ENCODE measurements at regions not wholly inside any gene's neighbourhood (a gene's known extent, or its start where the extent isn't known, plus 50 kb on each side); places are given as distances from the start of the nearest gene placed in this dataset.

- no peak for DNase-seq
Observed at GRCh38 chr20:57960803-57961575, 251.2 kb upstream of the PMEPA1 start.

GRCh38 chr20:57959589-57959988 is 249.8 kb upstream of the PMEPA1 start:
- DNase-seq: no peak

GRCh38 chr20:57959018-57959417 is 249.2 kb upstream of the PMEPA1 start:
- no peak for DNase-seq

GRCh38 chr20:57958050-57958420 is 248.2 kb upstream of the PMEPA1 start:
- no peak for DNase-seq

- no peak for DNase-seq
Observed at GRCh38 chr20:57957411-57958049, 247.7 kb upstream of the PMEPA1 start.

- no peak for DNase-seq
Observed at GRCh38 chr20:57953638-57954037, 243.8 kb upstream of the PMEPA1 start.

GRCh38 chr20:57952136-57952535 is 242.3 kb upstream of the PMEPA1 start:
- DNase-seq: no peak

- DNase-seq: no peak
Observed at GRCh38 chr20:57951549-57951948, 241.7 kb upstream of the PMEPA1 start.

- DNase-seq: no peak
Observed at GRCh38 chr20:57950764-57951485, 241.1 kb upstream of the PMEPA1 start.

- no peak for DNase-seq
Observed at GRCh38 chr20:57948180-57948955, 238.6 kb upstream of the PMEPA1 start.

- no peak for DNase-seq
Observed at GRCh38 chr20:57947421-57948179, 237.8 kb upstream of the PMEPA1 start.

GRCh38 chr20:57946559-57947315 is 236.9 kb upstream of the PMEPA1 start:
- no peak for DNase-seq

- no peak for DNase-seq
Observed at GRCh38 chr20:57944988-57945387, 235.2 kb upstream of the PMEPA1 start.

GRCh38 chr20:57943950-57944349 is 234.1 kb upstream of the PMEPA1 start:
- no peak for DNase-seq

- no peak for DNase-seq
Observed at GRCh38 chr20:57943291-57943690, 233.5 kb upstream of the PMEPA1 start.

GRCh38 chr20:57941604-57942381 is 232.0 kb upstream of the PMEPA1 start:
- no peak for DNase-seq

- DNase-seq: no peak
Observed at GRCh38 chr20:57940868-57941522, 231.2 kb upstream of the PMEPA1 start.

GRCh38 chr20:57940376-57940775 is 230.6 kb upstream of the PMEPA1 start:
- DNase-seq: no peak

- no peak for DNase-seq
Observed at GRCh38 chr20:57939499-57939898, 229.7 kb upstream of the PMEPA1 start.
